ENCODE measurements at regions not wholly inside any gene's neighbourhood (a gene's known extent, or its start where the extent isn't known, plus 50 kb on each side); places are given as distances from the start of the nearest gene placed in this dataset.

- ChIA-PET CTCF (no interaction called here), POLR2A (no interaction called here)
- Histone ChIP-seq H3K27me3 (ENCODE audit: control insufficient read depth in 2 of 2, insufficient read depth in 2 of 2, low read length in 2 of 2) (no peaks in the 10 kb centered on the region), H3K27ac (ENCODE audit: insufficient read depth, low read depth, low read length) (no peak overlapping the region), H3K36me3 (ENCODE audit: control insufficient read depth in 2 of 2, extremely low read depth in 1 of 2, insufficient read depth in 2 of 2, low read length in 2 of 2) (no peaks in the 10 kb centered on the region), H2AFZ (ENCODE audit: low read depth, low read length) (no peak overlapping the region), H4K20me1 (replicated peaks; ENCODE audit: control insufficient read depth, extremely low read depth, insufficient read depth, low read length) (no peaks in the 10 kb centered on the region), H3K9ac (replicated peaks; ENCODE audit: extremely low read depth, insufficient read depth, low read length) (no peak overlapping the region), H3K4me2 (ENCODE audit: insufficient read depth, low read length) (no peak overlapping the region), H3K9me3 (replicated peaks; ENCODE audit: control insufficient read depth, insufficient read depth, low read length) (peaks cover 6% of the 10 kb centered on the region), H3K4me3 (replicated peaks in 1 of 3; ENCODE audit: insufficient read depth in 1 of 3, low read depth in 1 of 3, low read length in 3 of 3) (no peak overlapping the region), H3K9me1 (replicated peaks; ENCODE audit: control insufficient read depth, extremely low read depth, insufficient read depth, low read length) (no peaks in the 10 kb centered on the region), H3K79me2 (ENCODE audit: control insufficient read depth, insufficient read depth, low read length) (no peaks in the 10 kb centered on the region), H3K4me1 (ENCODE audit: control insufficient read depth, extremely low read depth, insufficient read depth, low read length) (no peaks in the 10 kb centered on the region)
- DNase-seq (ENCODE audit: low read depth, low spot score) (no peak), FAIRE-seq (no peak)
- dilution Hi-C loops (cut with MboI; ENCODE audit: extremely low pct_ligation_motif_present, low sequenced_read_pairs): no loop called here
- no peak for TF ChIP-seq GATA2 (IDR thresholded peaks at IDR 0.05; ENCODE audit: insufficient read depth, insufficient read length, low read depth, low read length)
- TF ChIP-seq POLR2AphosphoS5 (IDR thresholded peaks at IDR 0.05; ENCODE audit: insufficient read depth, low read depth, low read length): no peak
- no peak for TF ChIP-seq JUN (IDR thresholded peaks at IDR 0.05; ENCODE audit: borderline replicate concordance, insufficient read depth, insufficient read length, low read depth)
- TF ChIP-seq, protein P1, sequence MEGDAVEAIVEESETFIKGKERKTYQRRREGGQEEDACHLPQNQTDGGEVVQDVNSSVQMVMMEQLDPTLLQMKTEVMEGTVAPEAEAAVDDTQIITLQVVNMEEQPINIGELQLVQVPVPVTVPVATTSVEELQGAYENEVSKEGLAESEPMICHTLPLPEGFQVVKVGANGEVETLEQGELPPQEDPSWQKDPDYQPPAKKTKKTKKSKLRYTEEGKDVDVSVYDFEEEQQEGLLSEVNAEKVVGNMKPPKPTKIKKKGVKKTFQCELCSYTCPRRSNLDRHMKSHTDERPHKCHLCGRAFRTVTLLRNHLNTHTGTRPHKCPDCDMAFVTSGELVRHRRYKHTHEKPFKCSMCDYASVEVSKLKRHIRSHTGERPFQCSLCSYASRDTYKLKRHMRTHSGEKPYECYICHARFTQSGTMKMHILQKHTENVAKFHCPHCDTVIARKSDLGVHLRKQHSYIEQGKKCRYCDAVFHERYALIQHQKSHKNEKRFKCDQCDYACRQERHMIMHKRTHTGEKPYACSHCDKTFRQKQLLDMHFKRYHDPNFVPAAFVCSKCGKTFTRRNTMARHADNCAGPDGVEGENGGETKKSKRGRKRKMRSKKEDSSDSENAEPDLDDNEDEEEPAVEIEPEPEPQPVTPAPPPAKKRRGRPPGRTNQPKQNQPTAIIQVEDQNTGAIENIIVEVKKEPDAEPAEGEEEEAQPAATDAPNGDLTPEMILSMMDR (IDR thresholded peaks at IDR 0.05; ENCODE audit: extremely low read depth in 1 of 2, insufficient read depth in 1 of 2, low read depth in 1 of 2, low read length in 2 of 2): no peak
- no peak for TF ChIP-seq MYC (IDR thresholded peaks at IDR 0.05; ENCODE audit: low read depth, low read length)
- no peak for TF ChIP-seq FOS (IDR thresholded peaks at IDR 0.05; ENCODE audit: borderline replicate concordance, insufficient read depth, low read length)
- no peak for TF ChIP-seq POLR2A (IDR thresholded peaks at IDR 0.05; ENCODE audit: low read depth, low read length)
- TF ChIP-seq EZH2 (IDR thresholded peaks at IDR 0.05; ENCODE audit: borderline replicate concordance, low read depth, low read length, severe bottlenecking): no peak
- TF ChIP-seq MAX (IDR thresholded peaks at IDR 0.05; ENCODE audit: insufficient read depth, insufficient read length): no peak
- no TSS peak for BruUV-seq (replicated peaks)
- intact Hi-C loops (cut with micrococcal nuclease): no loop called here
These were observed 506.6 kb upstream of the TMEM132C start for GRCh38 chr12:127760357-127760756.

Measured in endothelial cell of umbilical vein (primary cell).